ENCODE measurements at regions not wholly inside any gene's neighbourhood (a gene's known extent, or its start where the extent isn't known, plus 50 kb on each side); places are given as distances from the start of the nearest gene placed in this dataset.

DNA sequence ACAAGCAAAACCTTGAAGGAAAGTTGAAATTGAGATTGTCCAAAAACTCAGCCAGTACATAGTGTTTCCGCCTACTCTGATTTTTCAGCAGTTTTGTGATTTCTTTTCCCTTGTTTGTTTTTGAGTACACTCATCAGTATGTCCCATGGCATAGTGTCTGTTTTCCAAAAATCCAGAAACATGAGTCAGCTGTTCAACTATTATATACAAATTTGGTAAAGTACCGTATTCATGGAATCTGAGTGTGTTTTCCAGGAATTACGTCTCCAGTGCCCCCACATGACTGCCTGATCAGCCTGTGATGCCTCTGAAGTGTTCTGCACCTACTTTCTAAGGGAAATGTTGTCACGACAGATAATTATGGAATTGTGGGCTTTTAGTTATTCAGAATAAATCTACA is 186.8 kb downstream of the LTN1 start:
- H3K4me3 ChIP-seq (ENCODE audit: control insufficient read depth in 2 of 3, extremely low read depth in 1 of 3, insufficient read depth in 2 of 3, low read depth in 1 of 3, low read length in 3 of 3) = no peak overlapping the region
- TF ChIP-seq, protein P1, sequence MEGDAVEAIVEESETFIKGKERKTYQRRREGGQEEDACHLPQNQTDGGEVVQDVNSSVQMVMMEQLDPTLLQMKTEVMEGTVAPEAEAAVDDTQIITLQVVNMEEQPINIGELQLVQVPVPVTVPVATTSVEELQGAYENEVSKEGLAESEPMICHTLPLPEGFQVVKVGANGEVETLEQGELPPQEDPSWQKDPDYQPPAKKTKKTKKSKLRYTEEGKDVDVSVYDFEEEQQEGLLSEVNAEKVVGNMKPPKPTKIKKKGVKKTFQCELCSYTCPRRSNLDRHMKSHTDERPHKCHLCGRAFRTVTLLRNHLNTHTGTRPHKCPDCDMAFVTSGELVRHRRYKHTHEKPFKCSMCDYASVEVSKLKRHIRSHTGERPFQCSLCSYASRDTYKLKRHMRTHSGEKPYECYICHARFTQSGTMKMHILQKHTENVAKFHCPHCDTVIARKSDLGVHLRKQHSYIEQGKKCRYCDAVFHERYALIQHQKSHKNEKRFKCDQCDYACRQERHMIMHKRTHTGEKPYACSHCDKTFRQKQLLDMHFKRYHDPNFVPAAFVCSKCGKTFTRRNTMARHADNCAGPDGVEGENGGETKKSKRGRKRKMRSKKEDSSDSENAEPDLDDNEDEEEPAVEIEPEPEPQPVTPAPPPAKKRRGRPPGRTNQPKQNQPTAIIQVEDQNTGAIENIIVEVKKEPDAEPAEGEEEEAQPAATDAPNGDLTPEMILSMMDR (optimal IDR thresholded peaks at IDR 0.05 in 1 of 3, IDR thresholded peaks at IDR 0.05 in 1 of 3, conservative IDR thresholded peaks at IDR 0.05 in 1 of 3; ENCODE audit: extremely low read depth in 1 of 3, insufficient read depth in 2 of 3, low read length in 3 of 3) = no peak
- no peak for TF ChIP-seq EZH2 (IDR thresholded peaks at IDR 0.05; ENCODE audit: low read length)
- dilution Hi-C loops (cut with MboI; ENCODE audit: extremely low pct_ligation_motif_present, low sequenced_read_pairs) = no loop called here
- H3K27ac ChIP-seq (ENCODE audit: control insufficient read depth, insufficient read depth, low read length) = no peak overlapping the region
- no peaks in the 10 kb centered on the region for H3K27me3 ChIP-seq (ENCODE audit: control insufficient read depth, extremely low read depth, insufficient read depth, low read length)
- H2AFZ ChIP-seq (ENCODE audit: control insufficient read depth, low read length) = no peak overlapping the region
- H4K20me1 ChIP-seq (ENCODE audit: control insufficient read depth, extremely low read depth, insufficient read depth, low read length) = no peaks in the 10 kb centered on the region
- no peaks in the 10 kb centered on the region for H3K9me1 ChIP-seq (ENCODE audit: control insufficient read depth, extremely low read depth, insufficient read depth, low read length)
- no peak for DNase-seq (ENCODE audit: low read depth, low spot score)
- H3K36me3 ChIP-seq (ENCODE audit: control insufficient read depth in 2 of 2, extremely low read depth in 1 of 2, insufficient read depth in 2 of 2, low read length in 2 of 2) = no peaks in the 10 kb centered on the region
- H3K9me3 ChIP-seq (ENCODE audit: control insufficient read depth, low read depth, low read length) = no peaks in the 10 kb centered on the region
- no peak overlapping the region for H3K4me2 ChIP-seq (ENCODE audit: control insufficient read depth, extremely low read depth, insufficient read depth, low read depth, low read length)
- H3K9ac ChIP-seq (ENCODE audit: control insufficient read depth, extremely low read depth, insufficient read depth, low read length) = no peak overlapping the region
- no peaks in the 10 kb centered on the region for H3K4me1 ChIP-seq (ENCODE audit: control insufficient read depth, extremely low read depth, insufficient read depth, low read length)
- no peaks in the 10 kb centered on the region for H3K79me2 ChIP-seq (ENCODE audit: control insufficient read depth, insufficient read depth, low read length)
- FAIRE-seq = no peak

DNA sequence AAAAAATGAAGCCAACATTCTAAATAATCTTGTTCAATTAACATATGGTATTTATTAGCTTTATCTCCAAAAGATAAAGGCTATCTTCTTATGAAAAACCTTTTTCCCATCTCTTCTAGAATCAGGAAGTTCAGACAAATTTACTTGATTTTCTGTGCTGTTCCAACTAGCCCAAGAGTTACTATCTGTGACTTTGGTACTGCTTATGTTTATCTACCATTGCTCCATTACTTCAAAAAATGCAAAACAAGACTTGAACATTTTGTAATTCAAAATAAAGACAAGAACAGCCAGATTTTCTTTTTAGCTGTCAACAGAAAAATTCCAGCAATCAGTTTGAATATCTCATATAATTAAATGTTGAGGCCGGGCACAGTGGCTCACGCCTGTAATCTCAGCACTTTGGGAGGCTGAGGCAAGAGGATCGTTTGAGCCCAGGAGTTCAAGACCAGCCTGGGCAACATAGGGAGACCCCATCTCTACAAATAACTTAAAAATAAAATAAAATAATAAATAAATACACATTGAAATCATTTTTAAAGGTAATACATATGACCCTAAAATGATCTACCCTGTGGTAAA is 188.5 kb downstream of the LTN1 start:
- Histone ChIP-seq H3K4me3 (ENCODE audit: control insufficient read depth in 2 of 3, extremely low read depth in 1 of 3, insufficient read depth in 2 of 3, low read depth in 1 of 3, low read length in 3 of 3) (no peak overlapping the region), H3K36me3 (ENCODE audit: control insufficient read depth in 2 of 2, extremely low read depth in 1 of 2, insufficient read depth in 2 of 2, low read length in 2 of 2) (no peaks in the 10 kb centered on the region), H3K9ac (ENCODE audit: control insufficient read depth, extremely low read depth, insufficient read depth, low read length) (no peak overlapping the region), H3K9me3 (ENCODE audit: control insufficient read depth, low read depth, low read length) (no peaks in the 10 kb centered on the region), H3K79me2 (ENCODE audit: control insufficient read depth, insufficient read depth, low read length) (no peaks in the 10 kb centered on the region), H3K27ac (ENCODE audit: control insufficient read depth, insufficient read depth, low read length) (no peak overlapping the region), H2AFZ (ENCODE audit: control insufficient read depth, low read length) (no peak overlapping the region), H3K4me2 (ENCODE audit: control insufficient read depth, extremely low read depth, insufficient read depth, low read depth, low read length) (no peak overlapping the region), H3K9me1 (ENCODE audit: control insufficient read depth, extremely low read depth, insufficient read depth, low read length) (no peaks in the 10 kb centered on the region), H3K27me3 (ENCODE audit: control insufficient read depth, extremely low read depth, insufficient read depth, low read length) (no peaks in the 10 kb centered on the region), H4K20me1 (ENCODE audit: control insufficient read depth, extremely low read depth, insufficient read depth, low read length) (no peaks in the 10 kb centered on the region), H3K4me1 (ENCODE audit: control insufficient read depth, extremely low read depth, insufficient read depth, low read length) (no peaks in the 10 kb centered on the region)
- DNase-seq (ENCODE audit: low read depth, low spot score) = no peak
- TF ChIP-seq, protein P1 (optimal IDR thresholded peaks at IDR 0.05 in 1 of 3, IDR thresholded peaks at IDR 0.05 in 1 of 3, conservative IDR thresholded peaks at IDR 0.05 in 1 of 3; ENCODE audit: extremely low read depth in 1 of 3, insufficient read depth in 2 of 3, low read length in 3 of 3) = no peak
- TF ChIP-seq EZH2 (IDR thresholded peaks at IDR 0.05; ENCODE audit: low read length) = no peak
- dilution Hi-C loops (cut with MboI; ENCODE audit: extremely low pct_ligation_motif_present, low sequenced_read_pairs) = no loop called here
- no peak for FAIRE-seq
